DMS79 treated with DMSO at 0.1 percent for 48 hours (cell line): ENCODE measurements at regions not wholly inside any gene's neighbourhood (a gene's known extent, or its start where the extent isn't known, plus 50 kb on each side); places are given as distances from the start of the nearest gene placed in this dataset.

ENCODE experiments used
- DNase-seq: peaks from one replicate; lab custom pipeline; 2025; lab: John Stamatoyannopoulos, UW

DNA sequence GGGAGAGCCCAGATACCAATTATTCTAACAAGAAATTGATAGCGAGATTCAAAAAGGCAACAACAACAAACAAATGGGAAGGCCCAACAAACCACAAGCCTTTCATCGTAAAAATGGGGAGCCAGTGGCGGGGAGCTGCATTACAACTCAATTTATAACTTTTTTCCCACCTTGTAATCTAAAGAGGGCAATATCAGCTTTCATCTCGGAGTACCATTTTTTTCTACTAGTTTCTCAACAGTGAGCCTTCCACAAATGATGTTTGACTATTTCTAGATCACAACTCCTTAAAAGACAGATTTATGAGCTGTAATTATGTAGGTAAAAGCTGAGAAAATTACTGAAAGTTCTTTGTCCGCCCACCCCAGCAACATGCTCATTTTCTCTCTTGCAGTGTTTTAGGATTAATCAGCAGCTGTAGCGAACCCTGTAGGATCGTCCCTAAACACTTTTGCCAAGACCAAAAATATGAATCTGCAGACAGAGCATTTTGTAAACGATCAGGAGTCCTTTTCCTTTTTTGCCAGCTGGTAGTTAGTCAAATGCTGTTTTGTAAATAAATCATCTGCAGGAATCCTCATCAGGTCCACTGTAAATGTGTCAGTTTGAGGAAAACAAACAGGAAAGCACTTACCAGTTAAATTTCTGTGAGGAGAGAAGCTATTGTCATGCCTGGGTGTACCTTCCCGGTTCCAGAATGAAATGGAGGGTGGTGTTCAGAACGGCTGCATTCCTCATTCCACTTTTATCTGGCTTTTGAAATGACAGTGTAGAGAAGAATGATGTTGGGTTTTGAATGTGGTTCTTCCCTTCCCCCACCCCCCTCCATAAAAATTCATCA, 53.2 kb downstream of the EEF1B2 start:
- DNase-seq = peak; percentile 9

DNA sequence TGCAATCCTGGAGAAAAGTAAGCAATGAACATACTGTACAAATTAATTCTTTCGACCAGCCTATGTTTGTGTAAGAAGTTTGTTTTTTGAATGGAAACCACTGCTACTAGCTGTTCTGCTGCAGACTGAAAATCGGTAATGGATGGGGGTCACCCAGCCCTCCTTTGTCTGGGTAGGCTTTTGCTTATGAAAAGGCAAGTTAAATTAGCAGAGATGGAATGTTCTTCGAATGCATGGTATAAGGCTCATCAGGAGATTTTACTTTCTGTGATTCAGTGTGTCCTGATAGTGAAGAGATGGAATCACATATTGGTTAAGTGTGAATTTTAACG, 53.8 kb downstream of the EEF1B2 start:
- DNase-seq = no peak

DNA sequence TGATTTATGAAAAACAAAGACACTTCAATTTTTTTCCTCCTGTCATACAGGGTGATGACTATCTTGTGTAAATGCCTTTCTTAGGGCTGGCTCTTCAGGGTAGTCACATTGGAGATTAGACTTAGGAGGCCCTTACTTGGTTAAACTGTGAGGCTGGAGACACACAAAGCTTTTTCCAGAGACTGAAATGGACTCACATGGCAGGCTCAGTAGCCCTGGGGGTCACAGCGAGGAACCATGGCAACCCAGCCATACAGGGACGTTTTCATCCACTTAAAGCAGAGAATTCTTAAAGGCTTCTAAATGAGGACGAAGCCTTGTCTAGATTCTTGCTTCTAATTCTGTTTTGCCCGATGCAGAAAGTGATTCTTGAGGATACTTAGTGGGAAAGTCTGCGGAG, 57.3 kb upstream of the ZDBF2 start:
- DNase-seq = no peak

DNA sequence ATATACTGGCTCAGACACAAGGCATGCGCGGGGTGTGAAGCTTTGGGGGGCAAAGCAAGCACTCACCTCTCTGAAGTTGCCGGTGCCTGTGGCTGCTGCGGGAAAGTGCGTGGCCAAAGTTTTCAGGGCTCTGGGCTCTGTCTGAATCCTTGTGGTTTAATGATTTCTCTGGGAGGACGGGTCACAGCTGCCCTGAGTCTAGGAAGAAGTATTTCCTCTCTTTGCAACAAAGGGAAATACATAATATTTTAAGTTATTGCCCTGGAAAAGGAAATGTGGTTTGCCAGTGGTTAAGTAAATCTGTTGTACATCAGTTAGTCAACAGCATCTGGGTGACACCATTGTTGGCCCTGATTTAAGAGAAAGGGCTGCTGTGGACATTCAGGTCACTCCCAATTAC, 56.7 kb upstream of the ZDBF2 start:
- DNase-seq = no peak

DNA sequence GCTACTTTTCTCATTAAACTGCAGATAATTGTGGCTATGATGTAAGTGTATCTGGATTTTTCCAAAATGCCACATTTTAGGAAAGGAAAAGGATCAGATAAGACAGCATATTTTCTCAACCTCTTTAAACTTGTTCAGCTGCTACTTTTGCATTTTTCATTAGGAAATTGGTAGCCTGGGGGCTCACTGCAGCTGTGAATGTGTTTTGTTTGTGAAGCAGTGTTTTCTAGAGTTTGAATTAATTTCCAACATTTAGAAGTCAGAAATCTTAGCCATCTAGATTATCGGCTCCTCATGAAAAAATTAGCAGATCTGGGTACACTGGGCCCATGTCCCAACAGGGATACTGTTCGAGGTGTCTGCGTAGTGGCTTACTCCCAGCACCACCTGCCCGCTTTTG, 56.3 kb upstream of the ZDBF2 start:
- no peak for DNase-seq

GRCh38 chr2:206218796-206219499, 55.5 kb upstream of the ZDBF2 start:
- DNase-seq = peak; percentile 42

GRCh38 chr2:206219957-206220356, 54.5 kb upstream of the ZDBF2 start:
- no peak for DNase-seq

DNA sequence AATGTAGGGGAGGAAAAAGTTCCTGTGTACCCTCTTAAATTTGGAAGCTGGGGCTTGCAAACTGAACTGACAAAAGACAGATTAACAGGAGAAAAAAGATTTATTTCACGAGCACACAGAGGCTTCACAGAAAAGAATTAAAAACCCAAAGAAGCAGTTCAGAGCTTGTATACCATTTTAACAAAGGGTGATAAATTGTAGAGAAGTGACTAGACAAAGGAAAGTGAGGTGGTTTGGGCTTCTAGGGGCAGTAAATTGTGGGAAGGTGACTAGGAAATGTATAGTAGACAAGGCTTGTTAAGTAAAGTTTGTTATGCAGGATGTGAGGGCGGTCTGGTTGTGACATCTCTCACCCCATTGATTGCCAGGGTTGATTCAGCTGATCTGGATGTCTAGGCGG, 53.5 kb upstream of the ZDBF2 start:
- DNase-seq = no peak
